ENCODE measurements at regions not wholly inside any gene's neighbourhood (a gene's known extent, or its start where the extent isn't known, plus 50 kb on each side); places are given as distances from the start of the nearest gene placed in this dataset.
"Not testable (repeated sequence)": the region's sequence is repeated elsewhere in the genome, so short reads cannot be mapped to it uniquely, and the experiment has no call there.

GRCh38 chr21:35381743-35382310 lies 332.7 kb upstream of the RUNX1 start:
- POLR2A ChIA-PET, result no interaction called here
- no peak overlapping the region for H3K27ac ChIP-seq (ENCODE audit: low read depth in 2 of 2, low read length in 1 of 2)
- H3K4me1 ChIP-seq (ENCODE audit: control insufficient read depth in 1 of 2, insufficient read depth in 2 of 2, low read depth in 1 of 2, low read length in 1 of 2), result peaks cover 0 to 12% of the 10 kb centered on the region in 2 experiments; a peak in 1 of 4 replicates
- WGBS (ENCODE audit: low lambda C conversion rate), result 84% methylated on average over 6 of the region's 6 CpGs
- no peak overlapping the region for H2AFZ ChIP-seq (ENCODE audit: low read depth)
- no peak overlapping the region for H3K9ac ChIP-seq
- H3K9me2 ChIP-seq, result no peaks in the 10 kb centered on the region
- H3K79me2 ChIP-seq (ENCODE audit: insufficient read depth), result no peaks in the 10 kb centered on the region
- no peaks in the 10 kb centered on the region for H3K9me3 ChIP-seq
- H3K36me3 ChIP-seq (replicated peaks in 1 of 2; ENCODE audit: control insufficient read depth in 1 of 2, insufficient read depth in 2 of 2, low read length in 1 of 2), result no peaks in the 10 kb centered on the region
- TF ChIP-seq RAD21 (IDR thresholded peaks at IDR 0.05; ENCODE audit: low read length) (no peak), RFX5 (IDR thresholded peaks at IDR 0.05; ENCODE audit: low read length) (no peak), NFIC (IDR thresholded peaks at IDR 0.05; ENCODE audit: borderline replicate concordance) (no peak), MXI1 (IDR thresholded peaks at IDR 0.05; ENCODE audit: low read depth, low read length) (no peak), RXRA (IDR thresholded peaks at IDR 0.05; ENCODE audit: borderline replicate concordance, low read depth) (no peak), REST (IDR thresholded peaks at IDR 0.05; ENCODE audit: low read depth, low read length) (no peak), RCOR1 (IDR thresholded peaks at IDR 0.05; ENCODE audit: low read length) (no peak), FOXJ3 (CRISPR knock-in tag; IDR thresholded peaks at IDR 0.05) (no peak), POLR2AphosphoS5 (IDR thresholded peaks at IDR 0.05; ENCODE audit: low read depth, low read length) (no peak), ELF1 (IDR thresholded peaks at IDR 0.05) (no peak)
- TF ChIP-seq, protein P1, sequence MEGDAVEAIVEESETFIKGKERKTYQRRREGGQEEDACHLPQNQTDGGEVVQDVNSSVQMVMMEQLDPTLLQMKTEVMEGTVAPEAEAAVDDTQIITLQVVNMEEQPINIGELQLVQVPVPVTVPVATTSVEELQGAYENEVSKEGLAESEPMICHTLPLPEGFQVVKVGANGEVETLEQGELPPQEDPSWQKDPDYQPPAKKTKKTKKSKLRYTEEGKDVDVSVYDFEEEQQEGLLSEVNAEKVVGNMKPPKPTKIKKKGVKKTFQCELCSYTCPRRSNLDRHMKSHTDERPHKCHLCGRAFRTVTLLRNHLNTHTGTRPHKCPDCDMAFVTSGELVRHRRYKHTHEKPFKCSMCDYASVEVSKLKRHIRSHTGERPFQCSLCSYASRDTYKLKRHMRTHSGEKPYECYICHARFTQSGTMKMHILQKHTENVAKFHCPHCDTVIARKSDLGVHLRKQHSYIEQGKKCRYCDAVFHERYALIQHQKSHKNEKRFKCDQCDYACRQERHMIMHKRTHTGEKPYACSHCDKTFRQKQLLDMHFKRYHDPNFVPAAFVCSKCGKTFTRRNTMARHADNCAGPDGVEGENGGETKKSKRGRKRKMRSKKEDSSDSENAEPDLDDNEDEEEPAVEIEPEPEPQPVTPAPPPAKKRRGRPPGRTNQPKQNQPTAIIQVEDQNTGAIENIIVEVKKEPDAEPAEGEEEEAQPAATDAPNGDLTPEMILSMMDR (IDR thresholded peaks at IDR 0.05), result no peak
- CTCF ChIA-PET, result no interaction called here
- H3K27me3 ChIP-seq (ENCODE audit: insufficient read depth), result no peaks in the 10 kb centered on the region
- DNase-seq, result no peak
- peaks cover 4% of the 10 kb centered on the region for H3F3A ChIP-seq (replicated peaks; ENCODE audit: insufficient read depth)
- no peaks in the 10 kb centered on the region for H4K20me1 ChIP-seq (ENCODE audit: insufficient read depth)
- no peak overlapping the region for H3K4me2 ChIP-seq
- no peak overlapping the region for H3K4me3 ChIP-seq (ENCODE audit: low read depth in 2 of 2, low read length in 1 of 2)

DNA sequence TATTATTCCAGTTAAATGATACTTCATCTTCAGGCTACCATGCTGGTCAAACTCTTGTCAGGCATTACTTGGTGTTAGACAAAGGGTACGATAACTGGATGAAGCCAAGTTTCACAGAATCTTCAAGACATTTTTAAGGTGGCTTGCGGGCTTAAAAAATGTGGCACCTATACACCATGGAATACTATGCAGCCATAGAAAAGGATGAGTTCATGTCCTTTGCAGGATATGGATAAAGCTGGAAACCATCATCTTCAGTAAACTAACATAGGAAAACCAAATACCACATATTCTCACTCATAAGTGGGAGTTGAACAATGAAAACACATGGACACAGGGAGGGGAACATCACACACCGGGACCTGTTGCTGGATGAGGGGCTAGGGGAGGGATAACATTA lies 331.2 kb upstream of the RUNX1 start:
- H3K9me2 ChIP-seq; H3K27me3 ChIP-seq (ENCODE audit: insufficient read depth); H2AFZ ChIP-seq (ENCODE audit: low read depth); H3K36me3 ChIP-seq (replicated peaks in 1 of 2; ENCODE audit: control insufficient read depth in 1 of 2, insufficient read depth in 2 of 2, low read length in 1 of 2); H3K4me2 ChIP-seq; H3K9ac ChIP-seq; H3K27ac ChIP-seq (ENCODE audit: low read depth in 2 of 2, low read length in 1 of 2); H3K79me2 ChIP-seq (ENCODE audit: insufficient read depth); DNase-seq; H3K9me3 ChIP-seq; POLR2A ChIA-PET; H4K20me1 ChIP-seq (ENCODE audit: insufficient read depth); H3K4me3 ChIP-seq (ENCODE audit: low read depth in 2 of 2, low read length in 1 of 2); CTCF ChIA-PET: not testable (repeated sequence)
- Histone ChIP-seq H3F3A (replicated peaks; ENCODE audit: insufficient read depth) (peaks cover 13% of the 10 kb centered on the region), H3K4me1 (ENCODE audit: control insufficient read depth in 1 of 2, insufficient read depth in 2 of 2, low read depth in 1 of 2, low read length in 1 of 2) (peaks cover 0 to 19% of the 10 kb centered on the region in 2 experiments; a peak in 2 of 4 replicates)
- WGBS (ENCODE audit: low lambda C conversion rate), result 93% methylated on average over 3 of the region's 3 CpGs

Data from SK-N-SH (cell line).